GM12872 (cell line): ENCODE measurements at regions not wholly inside any gene's neighbourhood (a gene's known extent, or its start where the extent isn't known, plus 50 kb on each side); places are given as distances from the start of the nearest gene placed in this dataset.

Experiments
- CTCF ChIP-seq: IDR thresholded peaks from 3 replicates; pipeline ENCODE4 v1.5.1; 2011; ENCODE audit warnings: low read depth, mild to moderate bottlenecking, low read length, moderate library complexity; ENCODE audit not compliant: insufficient read depth

- TF ChIP-seq CTCF = no peak
Measured at GRCh38 chr3:31476209-31476608, 56.5 kb upstream of the STT3B start.

DNA sequence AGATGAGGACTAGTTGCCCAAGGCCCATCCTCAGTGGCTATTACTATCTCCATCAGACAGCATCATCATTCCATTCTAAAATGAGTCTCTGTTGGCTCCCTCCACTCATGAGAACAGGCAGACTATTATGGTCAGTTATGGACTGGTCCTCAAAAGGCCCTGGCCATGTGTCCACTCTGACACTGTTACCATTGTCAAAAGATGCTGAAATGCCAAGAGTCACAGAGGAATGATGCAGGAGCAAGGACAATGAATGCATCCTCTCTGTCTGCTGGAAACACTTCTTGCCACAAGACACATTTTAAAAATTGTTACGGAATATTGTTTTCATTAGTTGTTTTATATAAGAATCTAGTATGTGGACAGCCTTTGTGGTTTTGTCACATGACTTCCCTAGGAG, 53.3 kb upstream of the STT3B start:
- no peak for TF ChIP-seq CTCF

GRCh38 chr3:31481697-31482096, 51.0 kb upstream of the STT3B start:
- no peak for TF ChIP-seq CTCF

DNA sequence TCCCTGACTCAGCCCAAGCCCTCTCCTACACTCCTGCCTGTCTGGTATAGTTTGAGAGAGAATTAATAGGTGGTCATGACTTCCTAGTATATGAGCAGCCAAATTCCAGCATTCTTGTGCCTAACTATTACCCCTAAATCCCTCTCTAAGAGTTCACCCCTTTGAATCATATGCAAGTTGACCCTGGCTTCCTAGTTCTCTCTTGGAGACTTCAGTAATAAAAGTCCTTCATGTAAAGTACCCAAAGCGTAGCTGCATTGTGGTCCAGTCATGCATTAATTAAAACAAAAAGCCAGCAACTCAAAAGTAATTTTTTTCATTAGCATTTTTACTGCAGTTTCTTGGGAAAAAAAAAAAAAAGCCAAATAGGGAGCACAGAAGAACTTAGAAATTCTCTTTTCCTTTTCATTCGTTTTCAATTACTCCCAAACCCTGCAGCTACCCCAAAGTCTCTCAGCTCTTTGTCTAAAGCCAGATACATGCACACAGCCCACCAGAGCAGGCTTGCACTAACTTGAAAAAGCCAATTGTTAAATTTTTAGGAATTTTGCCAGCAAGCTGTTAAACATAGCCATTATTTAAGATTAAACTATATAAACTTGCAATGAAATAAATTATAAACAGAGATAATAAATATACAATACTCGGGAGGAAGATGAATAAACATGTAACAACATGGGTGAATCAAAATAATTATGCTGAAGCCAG, 50.1 kb upstream of the STT3B start:
- TF ChIP-seq CTCF = no peak
